ENCODE measurements at regions not wholly inside any gene's neighbourhood (a gene's known extent, or its start where the extent isn't known, plus 50 kb on each side); places are given as distances from the start of the nearest gene placed in this dataset.
A peak's percentile ranks its signal among the peaks of the same experiment; 100 is the strongest.

DNA sequence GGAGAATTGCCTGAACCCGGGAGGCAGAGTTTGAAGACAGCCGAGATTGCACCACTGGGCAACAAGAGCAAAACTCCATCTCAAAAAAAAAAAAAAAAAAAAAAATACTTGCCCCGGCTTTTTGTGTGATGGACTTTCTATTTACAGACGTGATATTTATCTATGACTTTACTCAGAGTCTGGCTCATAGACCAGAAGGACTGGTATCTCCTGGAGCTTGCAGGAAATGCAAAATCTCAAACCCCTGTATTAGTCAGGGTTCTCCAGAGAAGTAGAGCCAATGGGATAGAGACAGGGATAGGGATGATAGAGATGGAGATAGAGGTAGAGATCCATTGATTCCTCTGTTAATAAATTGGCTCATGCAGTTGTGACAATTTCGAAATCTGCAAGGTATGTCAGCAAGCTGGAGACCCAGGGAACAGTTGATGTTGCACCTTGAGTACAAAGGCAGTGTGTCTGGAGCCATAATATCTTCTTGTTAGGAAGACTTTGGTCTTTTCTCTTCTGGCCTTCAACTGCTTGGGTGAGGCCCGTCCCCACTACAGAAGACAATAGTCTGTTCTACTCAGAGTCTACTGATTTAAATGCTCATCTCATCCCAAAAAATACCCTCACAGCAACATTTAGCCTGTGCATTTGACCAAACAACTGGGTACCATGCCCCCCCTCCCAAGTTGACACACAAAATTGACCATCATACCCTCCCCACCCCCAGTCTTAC is 195.4 kb upstream of the MSX2 start:
- no peak for TF ChIP-seq POLR2A (IDR thresholded peaks at IDR 0.05)
- TF ChIP-seq, protein P1, sequence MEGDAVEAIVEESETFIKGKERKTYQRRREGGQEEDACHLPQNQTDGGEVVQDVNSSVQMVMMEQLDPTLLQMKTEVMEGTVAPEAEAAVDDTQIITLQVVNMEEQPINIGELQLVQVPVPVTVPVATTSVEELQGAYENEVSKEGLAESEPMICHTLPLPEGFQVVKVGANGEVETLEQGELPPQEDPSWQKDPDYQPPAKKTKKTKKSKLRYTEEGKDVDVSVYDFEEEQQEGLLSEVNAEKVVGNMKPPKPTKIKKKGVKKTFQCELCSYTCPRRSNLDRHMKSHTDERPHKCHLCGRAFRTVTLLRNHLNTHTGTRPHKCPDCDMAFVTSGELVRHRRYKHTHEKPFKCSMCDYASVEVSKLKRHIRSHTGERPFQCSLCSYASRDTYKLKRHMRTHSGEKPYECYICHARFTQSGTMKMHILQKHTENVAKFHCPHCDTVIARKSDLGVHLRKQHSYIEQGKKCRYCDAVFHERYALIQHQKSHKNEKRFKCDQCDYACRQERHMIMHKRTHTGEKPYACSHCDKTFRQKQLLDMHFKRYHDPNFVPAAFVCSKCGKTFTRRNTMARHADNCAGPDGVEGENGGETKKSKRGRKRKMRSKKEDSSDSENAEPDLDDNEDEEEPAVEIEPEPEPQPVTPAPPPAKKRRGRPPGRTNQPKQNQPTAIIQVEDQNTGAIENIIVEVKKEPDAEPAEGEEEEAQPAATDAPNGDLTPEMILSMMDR (IDR thresholded peaks at IDR 0.05 in 4 of 5, conservative IDR thresholded peaks at IDR 0.05 in 1 of 5), result no peak
- Histone ChIP-seq H3K27ac (no peak overlapping the region), H3K36me3 (no peaks in the 10 kb centered on the region), H3K27me3 (peaks cover 0 to 3% (median 0%) of the 10 kb centered on the region in 3 donors), H3K9me3 (no peaks in the 10 kb centered on the region), H3K4me1 (no peaks in the 10 kb centered on the region), H3K4me3 (no peak overlapping the region)
- DNase-seq, result no peak
- intact Hi-C loops (cut with DNase I; ENCODE audit: low total_unique reads), result no loop called here
- ATAC-seq, result no peak
- in situ Hi-C loops (cut with MboI; ENCODE audit: low sequenced_read_pairs in 4 of 4), result no loop called here

DNA sequence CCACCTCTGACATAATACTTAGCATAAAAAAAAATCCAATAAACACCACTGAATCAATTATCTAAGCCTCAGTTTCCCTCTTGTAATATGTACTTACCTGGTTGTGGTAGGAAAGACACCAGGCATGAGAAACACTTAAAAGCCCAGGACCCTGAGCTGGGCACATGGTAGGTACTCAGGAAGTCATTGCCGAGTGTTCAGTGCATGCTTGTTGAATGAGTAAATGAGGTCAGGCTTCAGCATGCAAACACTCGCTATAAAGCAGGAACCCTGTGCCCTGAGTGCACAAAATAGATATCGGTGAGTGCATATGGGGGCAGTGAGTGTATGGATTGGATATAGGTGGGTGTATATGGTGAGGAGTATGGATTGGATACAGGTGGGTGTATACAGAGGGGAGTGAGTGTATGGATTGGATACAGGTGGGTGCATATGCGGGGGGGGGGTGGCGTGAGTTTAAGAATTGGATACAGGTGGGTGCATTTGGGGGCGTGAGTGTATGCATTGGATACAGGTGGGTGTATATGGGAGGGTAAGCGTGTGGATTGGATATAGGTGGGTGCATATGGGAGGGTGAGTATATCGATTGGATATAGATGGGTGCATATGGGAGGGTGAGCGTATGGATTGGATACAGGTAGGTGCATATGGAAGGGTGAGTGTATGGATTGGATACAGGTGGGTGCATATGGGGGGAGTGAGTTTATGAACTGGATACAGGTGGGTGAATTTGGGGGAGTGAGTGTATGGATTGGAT is 194.3 kb upstream of the MSX2 start:
- no peak for ATAC-seq

DNA sequence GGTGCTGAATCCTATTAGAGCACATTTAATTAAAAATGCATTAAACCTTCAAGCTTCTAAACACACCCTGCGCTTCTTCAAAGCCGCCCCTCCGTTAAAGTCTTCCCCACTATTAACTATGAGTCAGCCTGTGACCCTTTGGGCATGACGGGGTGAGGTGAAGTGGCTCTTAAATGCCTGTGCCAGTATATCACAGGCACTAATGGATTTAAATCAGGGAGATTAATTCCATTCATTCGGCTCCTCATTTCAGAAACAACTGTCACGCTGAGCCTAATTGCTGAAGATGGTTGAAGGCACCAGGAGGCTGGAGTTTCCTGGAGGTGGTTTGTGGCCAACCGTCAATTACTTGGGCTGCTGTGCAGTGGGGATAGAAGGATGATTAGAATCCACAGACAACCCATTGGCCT is 192.6 kb upstream of the MSX2 start:
- H3K9me3 ChIP-seq, result no peaks in the 10 kb centered on the region
- intact Hi-C loops (cut with DNase I; ENCODE audit: low total_unique reads) (no loop called here), in situ Hi-C loops (cut with MboI; ENCODE audit: low sequenced_read_pairs in 4 of 4) (no loop called here)
- H3K4me3 ChIP-seq, result no peak overlapping the region
- no peaks in the 10 kb centered on the region for H3K4me1 ChIP-seq
- no peaks in the 10 kb centered on the region for H3K36me3 ChIP-seq
- H3K27ac ChIP-seq, result no peak overlapping the region
- ATAC-seq (no peak), DNase-seq (no peak)
- TF ChIP-seq, protein P1 (IDR thresholded peaks at IDR 0.05 in 4 of 5, conservative IDR thresholded peaks at IDR 0.05 in 1 of 5), result no peak
- no peak for TF ChIP-seq POLR2A (IDR thresholded peaks at IDR 0.05)
- peaks cover 0 to 3% (median 0%) of the 10 kb centered on the region in 3 donors for H3K27me3 ChIP-seq

More for the DNA sequence above, 194.3 kb upstream of the MSX2 start:
- no peaks in the 10 kb centered on the region for H3K4me1 ChIP-seq
- H3K27ac ChIP-seq, result no peak overlapping the region
- no peak overlapping the region for H3K4me3 ChIP-seq
- no peaks in the 10 kb centered on the region for H3K9me3 ChIP-seq
- H3K36me3 ChIP-seq, result no peaks in the 10 kb centered on the region
- H3K27me3 ChIP-seq, result peaks cover 0 to 3% (median 0%) of the 10 kb centered on the region in 3 donors
- in situ Hi-C loops (cut with MboI; ENCODE audit: low sequenced_read_pairs in 4 of 4), result no loop called here
- TF ChIP-seq, protein P1 (IDR thresholded peaks at IDR 0.05 in 4 of 5, conservative IDR thresholded peaks at IDR 0.05 in 1 of 5), result no peak
- no peak for TF ChIP-seq POLR2A (IDR thresholded peaks at IDR 0.05)
- intact Hi-C loops (cut with DNase I; ENCODE audit: low total_unique reads), result no loop called here
- no peak for DNase-seq

DNA sequence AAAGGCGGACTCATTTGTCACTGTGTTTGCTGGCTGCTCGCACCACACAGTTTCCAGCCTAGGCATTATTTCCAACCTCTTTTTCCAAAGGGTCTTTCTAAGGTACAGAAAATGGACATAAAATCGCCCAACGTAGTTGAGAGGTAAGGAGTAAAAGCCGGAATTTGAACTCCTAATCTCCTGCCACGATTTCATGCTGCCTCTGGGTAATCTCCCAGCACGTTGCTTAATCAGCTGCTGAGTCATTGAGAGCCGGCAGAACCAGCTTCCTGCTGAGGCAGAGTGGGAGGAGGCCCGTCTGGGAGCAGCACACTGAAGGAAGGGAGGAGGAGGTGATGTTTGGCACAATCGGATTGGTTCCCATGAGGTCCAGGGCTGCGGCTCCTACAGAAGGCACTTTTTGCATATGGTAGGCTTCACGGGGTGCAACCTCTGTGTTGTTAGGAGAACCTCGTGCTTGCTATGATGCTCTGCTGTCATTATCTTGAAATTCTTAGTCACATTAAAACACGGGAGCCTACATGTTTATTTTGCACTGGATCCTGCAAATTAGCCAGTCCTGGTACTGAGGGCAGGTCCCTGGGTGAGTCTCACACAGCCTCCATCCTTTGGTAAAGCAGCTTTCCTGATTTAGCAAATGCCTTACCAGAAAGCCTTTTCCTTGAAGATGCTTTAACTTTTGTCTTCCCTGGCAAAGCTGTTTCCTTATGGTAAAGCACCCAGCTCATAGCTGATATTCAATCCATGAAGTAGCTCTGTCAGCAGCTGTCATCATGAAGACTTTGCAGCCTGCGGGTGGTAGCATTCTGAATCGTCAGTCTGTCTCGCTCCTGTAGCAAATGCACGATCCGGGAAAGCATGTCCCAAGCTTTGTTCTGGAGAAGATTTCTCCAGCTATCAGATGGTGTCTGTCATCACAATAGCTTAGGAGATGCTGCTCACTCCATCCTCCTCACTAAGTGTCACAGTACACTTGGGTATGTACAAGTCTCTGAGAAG is 191.6 kb upstream of the MSX2 start:
- TF ChIP-seq, protein P1 (IDR thresholded peaks at IDR 0.05 in 4 of 5, conservative IDR thresholded peaks at IDR 0.05 in 1 of 5), result no peak
- TF ChIP-seq POLR2A (IDR thresholded peaks at IDR 0.05), result no peak
- DNase-seq (peak; percentile 19 to 44), ATAC-seq (peak in 1 of 2 donors; percentile 56)
- no peak overlapping the region for H3K27ac ChIP-seq
- no peaks in the 10 kb centered on the region for H3K36me3 ChIP-seq
- in situ Hi-C loops (cut with MboI; ENCODE audit: low sequenced_read_pairs in 4 of 4), result no loop called here
- H3K9me3 ChIP-seq, result no peaks in the 10 kb centered on the region
- intact Hi-C loops (cut with DNase I; ENCODE audit: low total_unique reads), result no loop called here
- H3K4me1 ChIP-seq, result no peaks in the 10 kb centered on the region
- peaks cover 0 to 3% (median 0%) of the 10 kb centered on the region in 3 donors for H3K27me3 ChIP-seq
- no peak overlapping the region for H3K4me3 ChIP-seq

Measured in gastrocnemius medialis (tissue), 4 donors.